ENCODE measurements at regions not wholly inside any gene's neighbourhood (a gene's known extent, or its start where the extent isn't known, plus 50 kb on each side); places are given as distances from the start of the nearest gene placed in this dataset.

DNA sequence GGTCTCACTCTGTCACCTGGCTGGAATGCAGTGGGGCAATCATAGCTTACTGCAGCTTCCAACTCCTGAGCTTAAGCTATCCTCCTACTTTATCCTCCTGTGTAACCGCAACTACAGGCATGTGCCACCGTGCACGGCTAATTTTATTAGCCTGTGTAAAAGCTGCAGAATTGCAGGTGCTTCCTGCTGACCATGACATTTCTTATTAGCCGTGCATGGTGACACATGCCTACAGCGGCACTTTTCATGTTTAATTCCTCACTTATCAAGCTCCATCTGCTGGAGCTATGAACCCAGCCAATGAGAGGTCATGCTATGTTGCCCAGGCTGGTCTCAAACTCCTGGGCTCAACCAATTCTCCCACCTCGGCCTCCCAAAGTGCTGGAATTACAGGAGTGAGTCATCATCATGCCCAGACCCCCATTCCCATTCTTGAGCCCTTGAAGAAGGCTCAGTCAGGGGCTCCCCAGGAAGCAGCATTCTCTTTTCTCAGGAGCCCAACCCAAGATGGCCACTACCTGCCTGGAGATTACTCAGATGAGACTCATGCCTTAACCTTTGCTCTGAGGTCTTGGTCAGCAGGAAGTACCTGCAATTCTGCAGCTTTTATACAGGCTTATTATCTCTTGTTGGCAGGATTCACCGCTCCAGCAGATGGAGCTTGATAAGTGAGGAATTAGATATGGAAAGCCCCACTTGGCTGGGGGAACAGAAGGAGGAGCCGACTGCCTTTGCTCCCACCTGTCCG, 503.2 kb downstream of the MED13L start:
- TF ChIP-seq, protein P1, sequence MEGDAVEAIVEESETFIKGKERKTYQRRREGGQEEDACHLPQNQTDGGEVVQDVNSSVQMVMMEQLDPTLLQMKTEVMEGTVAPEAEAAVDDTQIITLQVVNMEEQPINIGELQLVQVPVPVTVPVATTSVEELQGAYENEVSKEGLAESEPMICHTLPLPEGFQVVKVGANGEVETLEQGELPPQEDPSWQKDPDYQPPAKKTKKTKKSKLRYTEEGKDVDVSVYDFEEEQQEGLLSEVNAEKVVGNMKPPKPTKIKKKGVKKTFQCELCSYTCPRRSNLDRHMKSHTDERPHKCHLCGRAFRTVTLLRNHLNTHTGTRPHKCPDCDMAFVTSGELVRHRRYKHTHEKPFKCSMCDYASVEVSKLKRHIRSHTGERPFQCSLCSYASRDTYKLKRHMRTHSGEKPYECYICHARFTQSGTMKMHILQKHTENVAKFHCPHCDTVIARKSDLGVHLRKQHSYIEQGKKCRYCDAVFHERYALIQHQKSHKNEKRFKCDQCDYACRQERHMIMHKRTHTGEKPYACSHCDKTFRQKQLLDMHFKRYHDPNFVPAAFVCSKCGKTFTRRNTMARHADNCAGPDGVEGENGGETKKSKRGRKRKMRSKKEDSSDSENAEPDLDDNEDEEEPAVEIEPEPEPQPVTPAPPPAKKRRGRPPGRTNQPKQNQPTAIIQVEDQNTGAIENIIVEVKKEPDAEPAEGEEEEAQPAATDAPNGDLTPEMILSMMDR (IDR thresholded peaks at IDR 0.05), result no peak
- TF ChIP-seq POLR2A (IDR thresholded peaks at IDR 0.05), result no peak

All from lower leg skin (tissue), 3 donors.